ENCODE measurements at regions not wholly inside any gene's neighbourhood (a gene's known extent, or its start where the extent isn't known, plus 50 kb on each side); places are given as distances from the start of the nearest gene placed in this dataset.

DNA sequence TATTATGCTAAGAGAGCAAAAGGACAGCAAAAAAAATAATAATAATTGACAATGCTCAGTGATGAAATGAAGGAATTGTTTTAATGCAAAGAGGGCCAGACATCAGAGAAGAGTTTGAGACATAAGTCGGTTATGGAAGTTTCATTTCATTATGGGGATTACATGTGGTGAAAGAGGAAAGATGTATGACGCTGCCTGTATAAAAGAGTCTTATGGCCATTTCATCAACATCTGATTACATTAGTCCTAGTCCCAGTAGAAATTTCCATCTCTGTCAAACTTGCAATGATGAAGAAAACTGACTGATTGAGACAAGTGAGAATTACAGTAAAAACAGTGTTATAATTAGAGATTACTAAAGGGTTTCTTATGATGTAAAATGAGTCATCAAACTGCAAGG lies 900.6 kb upstream of the CDH9 start:
- DNase-seq (ENCODE audit: low spot score), result no peak
- in situ Hi-C loops (cut with MboI; ENCODE audit: low pct_unique_long_range_greater_than_20kb, low sequenced_read_pairs, unreplicated experiment), result no loop called here
- TF ChIP-seq CTCF (IDR thresholded peaks at IDR 0.05; ENCODE audit: extremely low read depth, insufficient read depth, missing control alignments), result no peak

DNA sequence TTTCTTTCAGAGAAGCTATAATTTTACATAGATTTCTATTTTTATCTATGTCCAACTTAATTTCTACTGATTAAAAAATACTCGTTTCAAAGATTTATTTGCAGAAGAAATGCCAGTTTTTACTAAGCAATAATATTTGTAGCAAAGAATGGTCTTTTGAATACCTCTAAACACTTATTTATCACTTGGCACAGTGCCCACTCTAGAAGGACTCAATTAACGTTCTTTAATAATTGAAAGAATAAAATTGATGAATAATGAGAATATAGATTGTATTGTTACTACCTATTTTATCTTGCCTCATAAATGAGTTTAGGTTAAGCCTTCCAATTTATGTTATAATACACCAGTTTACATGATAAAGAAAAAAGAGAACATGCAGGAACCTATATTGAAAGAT lies 889.7 kb upstream of the CDH9 start:
- TF ChIP-seq CTCF (IDR thresholded peaks at IDR 0.05; ENCODE audit: extremely low read depth, insufficient read depth, missing control alignments), result no peak
- DNase-seq (ENCODE audit: low spot score), result no peak
- in situ Hi-C loops (cut with MboI; ENCODE audit: low pct_unique_long_range_greater_than_20kb, low sequenced_read_pairs, unreplicated experiment), result no loop called here

GRCh38 chr5:27911216-27911615 lies 872.8 kb upstream of the CDH9 start:
- in situ Hi-C loops (cut with MboI; ENCODE audit: low pct_unique_long_range_greater_than_20kb, low sequenced_read_pairs, unreplicated experiment), result no loop called here
- DNase-seq (ENCODE audit: low spot score), result no peak
- TF ChIP-seq CTCF (IDR thresholded peaks at IDR 0.05; ENCODE audit: extremely low read depth, insufficient read depth, missing control alignments), result no peak

GRCh38 chr5:27908341-27908740 lies 870.0 kb upstream of the CDH9 start:
- no peak for DNase-seq (ENCODE audit: low spot score)
- no peak for TF ChIP-seq CTCF (IDR thresholded peaks at IDR 0.05; ENCODE audit: extremely low read depth, insufficient read depth, missing control alignments)
- in situ Hi-C loops (cut with MboI; ENCODE audit: low pct_unique_long_range_greater_than_20kb, low sequenced_read_pairs, unreplicated experiment), result no loop called here

- in situ Hi-C loops (cut with MboI; ENCODE audit: low pct_unique_long_range_greater_than_20kb, low sequenced_read_pairs, unreplicated experiment), result no loop called here
- DNase-seq (ENCODE audit: low spot score), result no peak
- no peak for TF ChIP-seq CTCF (IDR thresholded peaks at IDR 0.05; ENCODE audit: extremely low read depth, insufficient read depth, missing control alignments)
Observed at GRCh38 chr5:27906931-27907601, 868.7 kb upstream of the CDH9 start.

DNA sequence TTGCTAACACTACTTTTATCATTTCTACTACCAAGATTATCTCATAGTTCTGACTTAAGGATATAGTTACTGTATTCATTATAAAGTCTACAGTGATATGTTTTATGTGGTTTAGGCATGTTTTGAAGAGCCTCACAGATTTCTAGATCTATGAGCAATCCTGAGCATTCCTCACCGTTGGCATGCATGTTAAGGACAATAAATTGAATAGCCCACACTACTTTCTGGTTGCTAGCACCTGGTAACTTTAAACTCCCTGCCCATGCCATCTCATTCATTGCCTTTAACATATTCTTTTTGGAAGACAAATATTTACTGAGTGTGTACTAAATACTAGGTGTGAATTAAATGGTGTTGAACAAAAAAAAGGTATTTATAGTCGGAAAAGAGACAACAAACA lies 868.1 kb upstream of the CDH9 start:
- no peak for TF ChIP-seq CTCF (IDR thresholded peaks at IDR 0.05; ENCODE audit: extremely low read depth, insufficient read depth, missing control alignments)
- in situ Hi-C loops (cut with MboI; ENCODE audit: low pct_unique_long_range_greater_than_20kb, low sequenced_read_pairs, unreplicated experiment), result no loop called here
- DNase-seq (ENCODE audit: low spot score), result no peak
